ENCODE measurements at regions not wholly inside any gene's neighbourhood (a gene's known extent, or its start where the extent isn't known, plus 50 kb on each side); places are given as distances from the start of the nearest gene placed in this dataset.

GRCh38 chr2:201536046-201536445 lies 84.5 kb downstream of the STRADB start:
- CTCF ChIA-PET: no interaction called here
- no peak for FAIRE-seq

More at GRCh38 chr2:201536046-201536445, 84.5 kb downstream of the STRADB start:
- no peak overlapping the region for H3K4me2 ChIP-seq (ENCODE audit: insufficient read depth, low read length)
- POLR2A ChIA-PET: no interaction called here
- H3K27ac ChIP-seq (ENCODE audit: insufficient read depth, low read depth, low read length): no peak overlapping the region
- no peaks in the 10 kb centered on the region for H3K9me1 ChIP-seq (replicated peaks; ENCODE audit: control insufficient read depth, extremely low read depth, insufficient read depth, low read length)
- H3K79me2 ChIP-seq (ENCODE audit: control insufficient read depth, insufficient read depth, low read length): no peaks in the 10 kb centered on the region
- no peaks in the 10 kb centered on the region for H3K36me3 ChIP-seq (ENCODE audit: control insufficient read depth in 2 of 2, extremely low read depth in 1 of 2, insufficient read depth in 2 of 2, low read length in 2 of 2)
- no TSS peak for BruUV-seq (replicated peaks)
- no peak for TF ChIP-seq CTCF (IDR thresholded peaks at IDR 0.05; ENCODE audit: extremely low read depth in 1 of 2, insufficient read depth in 1 of 2, low read depth in 1 of 2, low read length in 2 of 2)
- no peak for TF ChIP-seq GATA2 (IDR thresholded peaks at IDR 0.05; ENCODE audit: insufficient read depth, insufficient read length, low read depth, low read length)
- no peak for TF ChIP-seq MYC (IDR thresholded peaks at IDR 0.05; ENCODE audit: low read depth, low read length)
- TF ChIP-seq POLR2AphosphoS5 (IDR thresholded peaks at IDR 0.05; ENCODE audit: insufficient read depth, low read depth, low read length): no peak
- TF ChIP-seq MAX (IDR thresholded peaks at IDR 0.05; ENCODE audit: insufficient read depth, insufficient read length): no peak
- TF ChIP-seq EZH2 (IDR thresholded peaks at IDR 0.05; ENCODE audit: borderline replicate concordance, low read depth, low read length, severe bottlenecking): no peak
- TF ChIP-seq FOS (IDR thresholded peaks at IDR 0.05; ENCODE audit: borderline replicate concordance, insufficient read depth, low read length): no peak
- no peak for TF ChIP-seq JUN (IDR thresholded peaks at IDR 0.05; ENCODE audit: borderline replicate concordance, insufficient read depth, insufficient read length, low read depth)
- TF ChIP-seq POLR2A (IDR thresholded peaks at IDR 0.05; ENCODE audit: low read depth, low read length): no peak
- no peak overlapping the region for H2AFZ ChIP-seq (ENCODE audit: low read depth, low read length)
- no peaks in the 10 kb centered on the region for H4K20me1 ChIP-seq (replicated peaks; ENCODE audit: control insufficient read depth, extremely low read depth, insufficient read depth, low read length)
- no peaks in the 10 kb centered on the region for H3K9me3 ChIP-seq (replicated peaks; ENCODE audit: control insufficient read depth, insufficient read depth, low read length)
- no peak overlapping the region for H3K4me3 ChIP-seq (replicated peaks in 1 of 3; ENCODE audit: insufficient read depth in 1 of 3, low read depth in 1 of 3, low read length in 3 of 3)
- H3K9ac ChIP-seq (replicated peaks; ENCODE audit: extremely low read depth, insufficient read depth, low read length): no peak overlapping the region
- H3K4me1 ChIP-seq (ENCODE audit: control insufficient read depth, extremely low read depth, insufficient read depth, low read length): no peaks in the 10 kb centered on the region
- no peaks in the 10 kb centered on the region for H3K27me3 ChIP-seq (ENCODE audit: control insufficient read depth in 2 of 2, insufficient read depth in 2 of 2, low read length in 2 of 2)
- dilution Hi-C loops (cut with MboI; ENCODE audit: extremely low pct_ligation_motif_present, low sequenced_read_pairs): no loop called here
- intact Hi-C loops (cut with micrococcal nuclease): no loop called here
- no peak for DNase-seq (ENCODE audit: low read depth, low spot score)
